A549 (cell line): ENCODE measurements at regions not wholly inside any gene's neighbourhood (a gene's known extent, or its start where the extent isn't known, plus 50 kb on each side); places are given as distances from the start of the nearest gene placed in this dataset.

Source experiments
- ATAC-seq, 2 experiments: fragments of 200-7000 bp in 1 of 2; fragments of >200 bp in 1 of 2; cut with Nextera tagmentation in 1 of 2; cut with Tn5 transposase in 1 of 2; 3 replicates each; pipeline versions ENCODE4 v1.8.0 to v1.9.1; 2018 to 2020; ENCODE audit warnings: mild to moderate bottlenecking in 1 of 2, moderate library complexity in 1 of 2
- CTCF ChIA-PET: fragments of 300-600 bp; sonication (Branson Sonifier 250); formaldehyde crosslinking; extraction: SDS; loops from one replicate; lab custom pipeline; 2021; ENCODE audit warnings: antibody characterized with exemption, inconsistent platforms; lab: Yijun Ruan, JAX
- POLR2A ChIA-PET: fragments of 350-600 bp; formaldehyde crosslinking; extraction: SDS; loops from one replicate; lab custom pipeline; 2021; ENCODE audit warnings: antibody characterized with exemption, inconsistent platforms; lab: Yijun Ruan, JAX
- DNase-seq, 2 experiments: peaks; one replicate each; pipeline versions ENCODE4 v3.0.0 to v3.0.0-alpha.2; 2011 to 2016; ENCODE audit warnings: low read depth in 1 of 2, low spot score in 1 of 2
- FAIRE-seq: peaks from 2 replicates; lab custom pipeline; 2011; peaks lifted over from hg19 to GRCh38; lab: Jason Lieb, UNC
- H3K27ac ChIP-seq, 2 experiments: fragments of >200 bp; sonication (Bioruptor Twin); formaldehyde crosslinking; 3 replicates each; pipeline ENCODE4 v1.5.1; 2016 to 2017
- H3K4me1 ChIP-seq: fragments of >200 bp; sonication (Bioruptor Twin); formaldehyde crosslinking; 3 replicates; pipeline ENCODE4 v1.6.1; 2016
- H3K4me2 ChIP-seq: fragments of >200 bp; sonication (Bioruptor Twin); formaldehyde crosslinking; 3 replicates; pipeline ENCODE4 v1.6.1; 2016
- H3K4me3 ChIP-seq: fragments of >200 bp; sonication (Bioruptor Twin); formaldehyde crosslinking; 3 replicates; pipeline ENCODE4 v1.5.1; 2016
- H3K9me3 ChIP-seq: fragments of >200 bp; sonication (Bioruptor Twin); formaldehyde crosslinking; 3 replicates; pipeline ENCODE4 v1.6.1; 2016
- ATOH8 ChIP-seq: fragments of 250-450 bp; sonication (Bioruptor Pico); IDR thresholded peaks from 2 replicates; pipeline ENCODE4 v1.5.0; 2020; ENCODE audit warnings: low read depth, mild to moderate bottlenecking, moderate library complexity
- BHLHE40 ChIP-seq: IDR thresholded peaks from 2 replicates; pipeline ENCODE4 v1.6.1; 2012; ENCODE audit warnings: low read depth, low read length, inconsistent platforms
- CBX2 ChIP-seq: fragments of 200-600 bp; sonication (generic); IDR thresholded peaks from 2 replicates; pipeline ENCODE4 v1.6.1; 2016; ENCODE audit warnings: low read depth, mild to moderate bottlenecking, borderline replicate concordance
- CBX8 ChIP-seq: fragments of 200-600 bp; sonication (generic); IDR thresholded peaks from 2 replicates; pipeline ENCODE4 v1.6.1; 2016
- CEBPB ChIP-seq, 2 experiments: fragments of >200 bp in 1 of 2; sonication (Bioruptor Twin) in 1 of 2; formaldehyde crosslinking in 1 of 2; IDR thresholded peaks; 2 replicates each; pipeline ENCODE4 v1.6.1; 2012 to 2016
- EP300 ChIP-seq, 2 experiments: fragments of >200 bp; sonication (Bioruptor Twin); formaldehyde crosslinking; IDR thresholded peaks; 2 replicates in 1 of 2; 3 replicates in 1 of 2; pipeline ENCODE4 v1.6.1; 2016 to 2017
- ESRRA ChIP-seq: fragments of 150-350 bp; IDR thresholded peaks from 2 replicates; pipeline ENCODE4 v1.6.1; 2014; ENCODE audit warnings: mild to moderate bottlenecking, low read length, borderline replicate concordance
- FOXS1 ChIP-seq: fragments of 250-450 bp; sonication (Bioruptor Pico); IDR thresholded peaks from 2 replicates; pipeline ENCODE4 v1.5.0; 2020; ENCODE audit warnings: mild to moderate bottlenecking, moderate library complexity
- GATA3 ChIP-seq: IDR thresholded peaks from 2 replicates; pipeline ENCODE4 v1.6.1; 2012; ENCODE audit warnings: borderline replicate concordance
- HDAC2 ChIP-seq: fragments of 200-600 bp; sonication (generic); IDR thresholded peaks from 2 replicates; pipeline ENCODE4 v1.6.1; 2016
- HES2 ChIP-seq: fragments of >200 bp; sonication (Bioruptor Twin); formaldehyde crosslinking; IDR thresholded peaks from 2 replicates; pipeline ENCODE4 v1.6.1; 2016
- HEYL ChIP-seq: fragments of 250-450 bp; sonication (Bioruptor Pico); IDR thresholded peaks from 2 replicates; pipeline ENCODE4 v1.8.0; 2021; ENCODE audit warnings: mild to moderate bottlenecking, moderate library complexity
- HOXA7 ChIP-seq: fragments of 250-450 bp; sonication (Bioruptor Pico); IDR thresholded peaks from 2 replicates; pipeline ENCODE4 v1.5.0; 2020; ENCODE audit warnings: mild to moderate bottlenecking, moderate library complexity
- HOXB13 ChIP-seq: fragments of 250-450 bp; sonication (Bioruptor Pico); IDR thresholded peaks from 2 replicates; pipeline ENCODE4 v1.5.0; 2020; ENCODE audit warnings: low read depth, mild to moderate bottlenecking, moderate library complexity
- HOXB5 ChIP-seq: fragments of 250-450 bp; sonication (Bioruptor Pico); IDR thresholded peaks from 2 replicates; pipeline ENCODE4 v1.5.0; 2020; ENCODE audit warnings: mild to moderate bottlenecking, moderate library complexity
- JUNB ChIP-seq: fragments of >200 bp; sonication (Bioruptor Twin); formaldehyde crosslinking; IDR thresholded peaks from 2 replicates; pipeline ENCODE4 v1.6.1; 2016
- KDM1A ChIP-seq: fragments of 200-600 bp; sonication (generic); IDR thresholded peaks from 2 replicates; pipeline ENCODE4 v1.6.1; 2016; ENCODE audit warnings: low read depth, mild to moderate bottlenecking
- KDM5A ChIP-seq: fragments of 200-600 bp; sonication (generic); IDR thresholded peaks from 2 replicates; pipeline ENCODE4 v1.6.1; 2016; ENCODE audit warnings: antibody characterized with exemption, mild to moderate bottlenecking
- MAZ ChIP-seq: fragments of 150-350 bp; IDR thresholded peaks from 2 replicates; pipeline ENCODE4 v1.6.1; 2014; ENCODE audit warnings: antibody characterized with exemption, low read depth, low read length, borderline replicate concordance
- MYC ChIP-seq: IDR thresholded peaks from 2 replicates; pipeline ENCODE4 v1.6.1; 2012; ENCODE audit warnings: mild to moderate bottlenecking, inconsistent platforms, low read length, improper control_type of control experiment, borderline replicate concordance
- NFE2L2 ChIP-seq: fragments of 150-350 bp; conservative IDR thresholded peaks from 2 replicates; pipeline ENCODE4 v1.6.1; 2014; ENCODE audit warnings: low read length
- NR3C1 ChIP-seq: fragments of >200 bp; sonication (Bioruptor Twin); formaldehyde crosslinking; IDR thresholded peaks from 3 replicates; pipeline ENCODE4 v1.6.1; 2017
- PBX3 ChIP-seq: IDR thresholded peaks from 2 replicates; pipeline ENCODE4 v1.6.1; 2012
- PHF8 ChIP-seq: fragments of 200-600 bp; sonication (generic); IDR thresholded peaks from 2 replicates; pipeline ENCODE4 v1.6.1; 2016; ENCODE audit warnings: low read depth, mild to moderate bottlenecking, antibody characterized with exemption, moderate library complexity, borderline replicate concordance
- POLR2A ChIP-seq: IDR thresholded peaks from 2 replicates; pipeline ENCODE4 v1.6.1; 2012; ENCODE audit warnings: mild to moderate bottlenecking, low read length
- RARB ChIP-seq: fragments of 250-450 bp; sonication (Bioruptor Pico); IDR thresholded peaks from 2 replicates; pipeline ENCODE4 v1.8.0; 2021; ENCODE audit warnings: mild to moderate bottlenecking, moderate library complexity
- RCOR1 ChIP-seq: fragments of 150-350 bp; IDR thresholded peaks from 2 replicates; pipeline ENCODE4 v1.6.1; 2014; ENCODE audit warnings: antibody characterized with exemption, low read length, low read depth
- RFX5 ChIP-seq: fragments of 450-650 bp; IDR thresholded peaks from 2 replicates; pipeline ENCODE4 v1.7.1; 2014; ENCODE audit warnings: antibody characterized with exemption, mild to moderate bottlenecking, moderate library complexity
- RNF2 ChIP-seq: fragments of 200-600 bp; sonication (generic); IDR thresholded peaks from 2 replicates; pipeline ENCODE4 v1.6.1; 2016; ENCODE audit warnings: low read depth, mild to moderate bottlenecking, antibody characterized with exemption, moderate library complexity, borderline replicate concordance
- SREBF2 ChIP-seq: fragments of 450-650 bp; IDR thresholded peaks from 2 replicates; pipeline ENCODE4 v1.6.1; 2014; ENCODE audit warnings: mild to moderate bottlenecking, moderate library complexity
- TFCP2L1 ChIP-seq: fragments of 250-450 bp; sonication (Bioruptor Pico); IDR thresholded peaks from 2 replicates; pipeline ENCODE4 v1.5.0; 2021; ENCODE audit warnings: mild to moderate bottlenecking
- ZC3H11A ChIP-seq: fragments of 450-650 bp; IDR thresholded peaks from 2 replicates; pipeline ENCODE4 v1.6.1; 2014; ENCODE audit warnings: antibody characterized with exemption, mild to moderate bottlenecking
- ZFP36 ChIP-seq: fragments of 450-650 bp; IDR thresholded peaks from 2 replicates; pipeline ENCODE4 v1.6.1; 2014; ENCODE audit warnings: borderline replicate concordance; ENCODE audit not compliant: partially characterized antibody
- WGBS: methylation state at CpG from one replicate; pipeline ENCODE4 v1.1.6; 2017; ENCODE audit errors: missing lambda C conversion rate; 5-methylcytosine and 5-hydroxymethylcytosine counted together

GRCh38 chr12:91630596-91631293 is 448.1 kb upstream of the DCN start:
- 53% methylated on average over 3 of the region's 3 CpGs for WGBS
- no peak for TF ChIP-seq RCOR1
- no peak for TF ChIP-seq ZFP36
- TF ChIP-seq JUNB: no peak
- no peak for TF ChIP-seq GATA3
- TF ChIP-seq CBX8: no peak
- TF ChIP-seq HOXB13 (CRISPR knock-in tag): no peak
- TF ChIP-seq CBX2: no peak
- TF ChIP-seq KDM5A: no peak
- no peak for TF ChIP-seq HEYL (CRISPR knock-in tag)
- TF ChIP-seq HDAC2: no peak
- TF ChIP-seq ESRRA: no peak
- TF ChIP-seq KDM1A: no peak
- TF ChIP-seq POLR2A: no peak
- TF ChIP-seq RARB (CRISPR knock-in tag): no peak
- no peak for TF ChIP-seq NR3C1
- TF ChIP-seq RFX5: no peak
- TF ChIP-seq MYC: no peak
- TF ChIP-seq NFE2L2: no peak
- TF ChIP-seq PBX3: no peak
- TF ChIP-seq EP300 (IDR thresholded peaks at IDR 0.05): no peak
- H3K9me3 ChIP-seq: no peaks in the 10 kb centered on the region; the same call in 1 of the 3 replicates
- no peak for FAIRE-seq
- no peak for ATAC-seq
- ChIA-PET CTCF (no interaction called here), POLR2A (no interaction called here)
- no peak overlapping the region for H3K4me3 ChIP-seq
- no peak overlapping the region for H3K27ac ChIP-seq
- no peak for DNase-seq
- no peak overlapping the region for H3K4me2 ChIP-seq
- H3K4me1 ChIP-seq: no peaks in the 10 kb centered on the region

GRCh38 chr12:91630083-91630482 is 447.5 kb upstream of the DCN start:
- ATAC-seq (no peak), DNase-seq (no peak), FAIRE-seq (no peak)
- H3K4me1 ChIP-seq: no peaks in the 10 kb centered on the region
- H3K4me3 ChIP-seq: no peak overlapping the region
- 72% methylated on average over 5 of the region's 5 CpGs for WGBS
- no peaks in the 10 kb centered on the region; the same call in 1 of the 3 replicates for H3K9me3 ChIP-seq
- ChIA-PET CTCF (no interaction called here), POLR2A (no interaction called here)
- H3K27ac ChIP-seq: no peak overlapping the region
- TF ChIP-seq HOXA7 (CRISPR knock-in tag): no peak
- TF ChIP-seq RFX5: no peak
- TF ChIP-seq FOXS1: no peak
- TF ChIP-seq HEYL (CRISPR knock-in tag): no peak
- no peak for TF ChIP-seq HES2
- TF ChIP-seq ZC3H11A: no peak
- TF ChIP-seq ATOH8 (CRISPR knock-in tag): no peak
- H3K4me2 ChIP-seq: no peak overlapping the region

DNA sequence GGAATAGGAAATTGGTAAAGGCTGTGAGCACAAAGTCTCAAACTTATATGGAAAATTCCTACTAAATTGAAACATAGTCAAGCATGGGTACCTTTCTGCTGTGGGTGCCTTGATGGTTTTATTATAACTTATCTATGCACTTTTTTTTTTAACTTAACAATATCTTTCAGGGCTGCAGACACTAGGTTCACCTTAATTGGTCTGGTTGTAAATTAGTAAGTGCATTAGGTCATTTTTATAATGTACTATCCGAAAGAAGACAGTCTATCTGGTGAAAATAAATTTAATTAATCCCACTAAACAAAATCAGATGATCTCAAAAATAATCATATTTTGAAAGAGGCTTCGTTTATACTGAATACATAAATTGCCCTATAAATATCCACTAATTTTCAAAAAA is 446.8 kb upstream of the DCN start:
- Histone ChIP-seq H3K4me1 (no peaks in the 10 kb centered on the region), H3K27ac (no peak overlapping the region), H3K4me2 (no peak overlapping the region)
- ATAC-seq: no peak
- 17% methylated on average over 2 of the region's 2 CpGs for WGBS
- ChIA-PET POLR2A (no interaction called here), CTCF (no interaction called here)
- TF ChIP-seq PHF8: no peak
- no peak for TF ChIP-seq HOXB5 (CRISPR knock-in tag)
- no peak for TF ChIP-seq BHLHE40
- no peak for TF ChIP-seq KDM5A
- TF ChIP-seq CEBPB (IDR thresholded peaks at IDR 0.05): no peak
- no peak for TF ChIP-seq CBX8
- no peak for TF ChIP-seq RFX5
- TF ChIP-seq GATA3: no peak
- no peak for TF ChIP-seq SREBF2
- no peak for TF ChIP-seq HES2
- TF ChIP-seq CBX2: no peak
- no peak for TF ChIP-seq MAZ
- TF ChIP-seq TFCP2L1 (CRISPR knock-in tag): no peak
- no peak for TF ChIP-seq RNF2
- no peak for TF ChIP-seq PBX3
- TF ChIP-seq, all 56 proteins: peak for 0
- DNase-seq (no peak), FAIRE-seq (no peak)
- Histone ChIP-seq H3K4me3 (no peak overlapping the region), H3K9me3 (no peaks in the 10 kb centered on the region; the same call in 1 of the 3 replicates)
